Activated T-cell treated with anti-CD3 and anti-CD28 coated beads, Interleukin-2, amount 50 U/mL, for 24 hours (primary cell): ENCODE measurements at regions not wholly inside any gene's neighbourhood (a gene's known extent, or its start where the extent isn't known, plus 50 kb on each side); places are given as distances from the start of the nearest gene placed in this dataset.

ENCODE experiments used
- DNase-seq: peaks from one replicate; pipeline ENCODE4 v3.0.0-alpha.2; 2020
- H3K27ac Mint-ChIP-seq: 2 replicates; pipeline ENCODE4 v1.8.0; 2020; ENCODE audit warnings: mild to moderate bottlenecking, mixed read lengths
- H3K27me3 Mint-ChIP-seq: 2 replicates; pipeline ENCODE4 v1.8.0; 2020; ENCODE audit warnings: mixed read lengths
- H3K36me3 Mint-ChIP-seq: 2 replicates; pipeline ENCODE4 v1.8.0; 2020; ENCODE audit warnings: low read depth, mixed read lengths
- H3K4me1 Mint-ChIP-seq: 2 replicates; pipeline ENCODE4 v1.8.0; 2020; ENCODE audit warnings: low read depth, mixed read lengths
- H3K4me3 Mint-ChIP-seq: 2 replicates; pipeline ENCODE4 v1.8.0; 2020; ENCODE audit warnings: mild to moderate bottlenecking, moderate library complexity, mixed read lengths
- H3K9me3 Mint-ChIP-seq: 2 replicates; pipeline ENCODE4 v1.8.0; 2020; ENCODE audit warnings: mixed read lengths

- Mint-ChIP-seq H3K9me3 (no peaks in the 10 kb centered on the region), H3K4me1 (peaks cover 11% of the 10 kb centered on the region), H3K4me3 (no peak overlapping the region), H3K36me3 (no peaks in the 10 kb centered on the region), H3K27ac (no peak overlapping the region), H3K27me3 (peaks cover 14% of the 10 kb centered on the region)
- DNase-seq = no peak
Measured at GRCh38 chr5:74205767-74206578, 434.6 kb downstream of the ENC1 start.

DNA sequence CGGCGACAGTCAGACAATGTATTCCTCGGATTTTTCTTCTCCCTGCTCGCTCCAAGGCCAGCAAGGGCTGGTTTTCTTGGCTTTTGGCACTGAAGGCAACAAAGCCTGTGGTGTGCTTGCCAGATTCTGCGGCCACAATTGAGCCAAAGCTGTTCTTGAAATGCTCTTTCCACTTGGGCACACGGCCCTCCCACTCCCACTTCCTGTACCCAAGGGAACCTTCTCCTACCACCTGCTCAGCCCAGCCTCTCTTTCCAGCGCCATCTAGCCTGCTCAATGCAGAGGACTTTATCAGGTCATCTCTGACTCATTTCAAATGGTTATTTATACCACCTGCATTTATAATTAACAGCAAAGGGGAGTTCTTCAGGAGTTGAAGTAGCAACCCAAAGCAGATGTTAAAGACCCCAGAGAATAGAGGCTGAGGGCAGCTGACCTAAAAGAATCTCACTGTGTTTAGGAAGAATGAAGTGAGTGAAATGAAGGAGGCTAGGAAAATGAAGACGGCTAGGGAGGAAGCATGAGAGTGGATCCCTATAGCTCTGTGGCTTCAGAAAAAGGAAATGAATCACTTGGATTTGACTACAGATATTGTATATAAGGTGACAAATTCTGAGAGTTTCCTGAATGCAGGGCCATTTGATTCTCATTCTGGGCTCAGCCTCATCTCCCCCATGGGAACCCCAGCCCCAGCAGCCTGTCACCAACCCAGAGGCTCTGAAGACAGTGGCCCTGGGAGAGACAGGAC lies 439.0 kb downstream of the ENC1 start:
- Mint-ChIP-seq H3K4me3 (no peak overlapping the region), H3K4me1 (peaks cover 18% of the 10 kb centered on the region), H3K27me3 (peaks cover 15% of the 10 kb centered on the region), H3K36me3 (no peaks in the 10 kb centered on the region), H3K27ac (peak overlapping the region; percentile 60), H3K9me3 (no peaks in the 10 kb centered on the region)
- no peak for DNase-seq

DNA sequence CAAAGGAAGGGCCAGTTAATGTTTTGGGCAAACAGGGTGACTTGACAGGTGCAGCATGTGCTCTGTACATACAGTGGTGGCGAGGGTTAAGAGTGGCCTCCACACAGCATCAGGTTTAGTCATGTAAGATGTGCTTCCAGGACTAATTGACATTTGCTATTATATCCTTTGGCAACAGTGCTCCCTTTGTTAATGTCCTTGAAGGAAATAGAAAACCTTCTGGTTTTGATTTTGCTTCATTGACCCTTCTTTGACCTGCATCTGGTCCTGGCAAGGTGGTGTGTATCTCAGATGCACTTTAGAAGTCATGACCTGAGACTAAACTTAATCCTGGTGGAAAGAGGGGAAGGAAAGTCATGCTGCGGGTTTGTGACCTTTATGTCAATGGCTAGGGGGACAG lies 440.0 kb downstream of the ENC1 start:
- Mint-ChIP-seq H3K4me1 (peaks cover 18% of the 10 kb centered on the region), H3K4me3 (no peak overlapping the region), H3K36me3 (no peaks in the 10 kb centered on the region), H3K27me3 (peaks cover 19% of the 10 kb centered on the region), H3K27ac (no peak overlapping the region), H3K9me3 (no peaks in the 10 kb centered on the region)
- no peak for DNase-seq

GRCh38 chr5:74199436-74200210 lies 440.9 kb downstream of the ENC1 start:
- H3K36me3 Mint-ChIP-seq = no peaks in the 10 kb centered on the region

GRCh38 chr5:74199005-74199404 lies 441.5 kb downstream of the ENC1 start:
- DNase-seq = no peak
- H3K27ac Mint-ChIP-seq = no peak overlapping the region
- no peaks in the 10 kb centered on the region for H3K36me3 Mint-ChIP-seq
- H3K9me3 Mint-ChIP-seq = no peaks in the 10 kb centered on the region
- peaks cover 18% of the 10 kb centered on the region for H3K4me1 Mint-ChIP-seq
- H3K27me3 Mint-ChIP-seq = peaks cover 26% of the 10 kb centered on the region
- H3K4me3 Mint-ChIP-seq = no peak overlapping the region

More at GRCh38 chr5:74199436-74200210, 440.9 kb downstream of the ENC1 start:
- Mint-ChIP-seq H3K4me3 (no peak overlapping the region), H3K9me3 (no peaks in the 10 kb centered on the region), H3K4me1 (peaks cover 18% of the 10 kb centered on the region), H3K27me3 (peaks cover 23% of the 10 kb centered on the region), H3K27ac (no peak overlapping the region)
- DNase-seq = no peak

DNA sequence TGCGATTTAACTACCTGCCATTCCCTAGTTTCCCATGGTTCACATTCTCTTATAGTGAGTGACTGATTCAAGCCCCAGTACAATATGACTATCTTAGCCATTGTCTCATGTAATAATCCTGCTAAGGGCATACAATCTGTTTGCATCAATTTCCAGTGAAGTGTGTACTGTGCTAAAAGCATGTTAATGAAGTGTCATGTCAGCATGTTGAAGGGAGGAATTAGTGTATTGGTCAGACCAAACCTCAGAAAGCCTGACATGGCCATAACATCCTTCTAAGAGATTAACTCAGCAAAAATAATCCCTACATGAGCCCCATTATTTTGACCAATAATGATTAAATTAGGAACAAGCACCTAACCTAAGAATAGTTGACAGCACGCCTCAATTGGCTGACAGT lies 442.4 kb downstream of the ENC1 start:
- no peak for DNase-seq
- no peak overlapping the region for H3K27ac Mint-ChIP-seq
- no peaks in the 10 kb centered on the region for H3K9me3 Mint-ChIP-seq
- peaks cover 18% of the 10 kb centered on the region for H3K4me1 Mint-ChIP-seq
- H3K36me3 Mint-ChIP-seq = no peaks in the 10 kb centered on the region
- H3K4me3 Mint-ChIP-seq = no peak overlapping the region
- H3K27me3 Mint-ChIP-seq = peaks cover 25% of the 10 kb centered on the region

GRCh38 chr5:74196233-74196632 lies 444.3 kb downstream of the ENC1 start:
- Mint-ChIP-seq H3K4me3 (no peak overlapping the region), H3K27me3 (peaks cover 35% of the 10 kb centered on the region), H3K27ac (no peak overlapping the region), H3K4me1 (peaks cover 14% of the 10 kb centered on the region), H3K36me3 (no peaks in the 10 kb centered on the region), H3K9me3 (no peaks in the 10 kb centered on the region)
- no peak for DNase-seq

- Mint-ChIP-seq H3K36me3 (no peaks in the 10 kb centered on the region), H3K9me3 (no peaks in the 10 kb centered on the region), H3K4me1 (peaks cover 10% of the 10 kb centered on the region), H3K27ac (no peak overlapping the region), H3K27me3 (peaks cover 34% of the 10 kb centered on the region), H3K4me3 (no peak overlapping the region)
- DNase-seq = no peak
Measured at GRCh38 chr5:74194196-74194595, 446.3 kb downstream of the ENC1 start.

GRCh38 chr5:74192606-74193299 lies 447.8 kb downstream of the ENC1 start:
- Mint-ChIP-seq H3K27me3 (peaks cover 37% of the 10 kb centered on the region), H3K27ac (no peak overlapping the region), H3K9me3 (no peaks in the 10 kb centered on the region), H3K4me3 (no peak overlapping the region), H3K4me1 (peaks cover 5% of the 10 kb centered on the region), H3K36me3 (no peaks in the 10 kb centered on the region)
- no peak for DNase-seq

- Mint-ChIP-seq H3K27ac (no peak overlapping the region), H3K36me3 (no peaks in the 10 kb centered on the region)
Measured at GRCh38 chr5:74188351-74189105, 452.0 kb downstream of the ENC1 start.

DNA sequence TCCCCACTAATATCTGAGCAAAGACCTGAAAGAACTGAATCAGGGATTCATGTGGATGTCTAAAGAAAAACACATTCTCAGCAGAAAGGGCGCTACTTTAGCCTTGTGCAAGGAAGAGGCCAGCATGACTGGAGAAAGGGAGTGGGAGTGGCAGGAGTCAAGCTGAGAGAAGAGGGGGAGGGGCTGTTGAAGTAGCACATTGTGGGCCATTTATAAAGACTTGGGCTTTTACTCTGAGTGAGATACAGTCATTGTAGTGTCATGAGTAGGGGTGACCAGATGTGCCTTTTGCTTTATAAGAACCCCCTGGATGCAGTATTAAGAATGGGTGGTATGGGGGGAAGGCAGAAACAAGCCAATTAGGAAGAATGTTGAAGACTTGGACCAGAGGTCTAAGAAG lies 452.8 kb downstream of the ENC1 start:
- Mint-ChIP-seq H3K27ac (no peak overlapping the region), H3K27me3 (peaks cover 32% of the 10 kb centered on the region), H3K4me1 (peaks cover 2% of the 10 kb centered on the region), H3K9me3 (no peaks in the 10 kb centered on the region), H3K36me3 (no peaks in the 10 kb centered on the region), H3K4me3 (no peak overlapping the region)
- DNase-seq = no peak

More at GRCh38 chr5:74188351-74189105, 452.0 kb downstream of the ENC1 start:
- peaks cover 35% of the 10 kb centered on the region for H3K27me3 Mint-ChIP-seq
- no peak overlapping the region for H3K4me3 Mint-ChIP-seq
- H3K4me1 Mint-ChIP-seq = peaks cover 5% of the 10 kb centered on the region
- DNase-seq = no peak
- H3K9me3 Mint-ChIP-seq = no peaks in the 10 kb centered on the region

GRCh38 chr5:74186356-74187315 lies 453.9 kb downstream of the ENC1 start:
- no peak for DNase-seq
- Mint-ChIP-seq H3K27ac (no peak overlapping the region), H3K4me1 (peaks cover 9% of the 10 kb centered on the region), H3K9me3 (no peaks in the 10 kb centered on the region), H3K27me3 (peaks cover 31% of the 10 kb centered on the region), H3K36me3 (no peaks in the 10 kb centered on the region), H3K4me3 (no peak overlapping the region)

DNA sequence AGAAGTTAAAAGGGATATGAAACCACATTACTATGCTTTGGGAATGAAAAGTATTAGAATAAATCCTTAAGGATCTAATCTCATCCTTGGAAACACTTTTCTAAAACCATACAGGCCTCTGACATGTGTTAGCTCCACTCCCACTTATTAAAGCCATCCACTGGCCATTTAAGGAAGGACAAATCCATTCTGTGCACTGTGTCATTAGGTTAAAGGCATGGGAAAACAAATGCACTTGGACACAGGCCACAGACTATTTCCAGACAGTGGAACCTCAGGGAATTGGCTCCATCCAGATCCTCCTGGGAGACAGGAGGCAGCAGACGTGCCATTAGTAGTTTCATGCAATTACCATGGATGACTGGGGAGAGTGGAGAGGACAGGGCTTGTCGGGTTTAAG lies 454.9 kb downstream of the ENC1 start:
- Mint-ChIP-seq H3K27ac (no peak overlapping the region), H3K4me3 (no peak overlapping the region), H3K27me3 (peaks cover 34% of the 10 kb centered on the region), H3K36me3 (no peaks in the 10 kb centered on the region), H3K9me3 (no peaks in the 10 kb centered on the region), H3K4me1 (peaks cover 9% of the 10 kb centered on the region)
- DNase-seq = no peak
